ENCODE measurements at regions not wholly inside any gene's neighbourhood (a gene's known extent, or its start where the extent isn't known, plus 50 kb on each side); places are given as distances from the start of the nearest gene placed in this dataset.

DNA sequence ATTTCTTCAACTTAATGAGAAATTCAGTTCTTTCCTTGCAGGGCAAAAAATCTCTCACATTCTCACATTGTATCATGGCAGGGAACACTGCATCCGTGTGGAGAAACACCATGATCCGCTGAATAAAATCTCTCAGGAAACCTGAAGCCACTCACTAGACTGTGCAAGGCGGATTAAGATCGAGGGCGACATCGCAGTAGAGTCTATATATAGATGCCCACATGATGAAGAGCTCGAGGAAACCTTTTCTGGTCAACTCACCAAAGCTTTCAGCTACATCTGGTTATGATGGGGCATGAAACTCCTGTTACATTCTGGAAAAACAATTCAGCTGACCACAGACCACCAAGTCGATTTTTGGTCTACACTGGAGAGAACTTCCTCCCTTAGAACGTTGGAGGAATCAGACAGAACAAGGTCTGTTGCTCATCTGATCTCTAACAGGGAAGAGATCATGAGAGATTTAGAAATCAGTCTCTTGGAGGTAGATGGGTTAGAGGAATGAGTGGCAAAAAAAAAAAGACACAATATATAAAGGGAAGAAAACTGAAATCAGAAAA, 162.9 kb upstream of the ZNF516 start:
- TF ChIP-seq CTCF (conservative IDR thresholded peaks at IDR 0.05; ENCODE audit: low read length) (no peak), EZH2phosphoT487 (IDR thresholded peaks at IDR 0.05; ENCODE audit: borderline replicate concordance, low read depth, low read length) (no peak)

Data from OCI-LY7 (cell line).